ENCODE measurements at regions not wholly inside any gene's neighbourhood (a gene's known extent, or its start where the extent isn't known, plus 50 kb on each side); places are given as distances from the start of the nearest gene placed in this dataset.

DNA sequence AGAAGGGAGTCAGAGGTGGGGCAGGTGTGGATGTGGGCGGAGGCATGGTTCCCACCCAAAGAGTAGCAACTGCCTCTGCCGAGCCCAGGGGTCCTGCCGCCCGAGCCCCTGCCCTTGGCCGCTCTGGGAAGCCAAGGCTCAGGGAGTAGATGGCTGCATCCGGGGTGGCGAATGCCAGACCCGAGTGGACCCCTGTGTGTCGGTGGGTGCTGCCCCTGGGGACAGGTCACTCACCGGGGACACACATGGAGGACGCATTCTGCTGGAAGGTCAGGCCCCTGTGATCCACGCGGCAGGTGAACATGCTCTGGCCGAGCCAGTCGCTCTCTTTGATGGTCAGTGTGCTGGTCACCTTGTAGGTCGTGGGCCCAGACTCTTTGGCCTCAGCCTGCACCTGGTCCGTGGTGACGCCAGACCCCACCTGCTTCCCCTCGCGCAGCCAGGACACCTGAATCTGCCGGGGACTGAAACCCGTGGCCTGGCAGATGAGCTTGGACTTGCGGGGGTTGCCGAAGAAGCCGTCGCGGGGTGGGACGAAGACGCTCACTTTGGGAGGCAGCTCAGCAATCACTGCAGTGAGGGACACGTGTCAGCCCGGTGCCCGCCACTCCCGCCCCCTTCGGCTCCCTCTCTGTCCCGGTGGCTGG lies 329.0 kb downstream of the TMEM121 start:
- TF ChIP-seq, protein P1, sequence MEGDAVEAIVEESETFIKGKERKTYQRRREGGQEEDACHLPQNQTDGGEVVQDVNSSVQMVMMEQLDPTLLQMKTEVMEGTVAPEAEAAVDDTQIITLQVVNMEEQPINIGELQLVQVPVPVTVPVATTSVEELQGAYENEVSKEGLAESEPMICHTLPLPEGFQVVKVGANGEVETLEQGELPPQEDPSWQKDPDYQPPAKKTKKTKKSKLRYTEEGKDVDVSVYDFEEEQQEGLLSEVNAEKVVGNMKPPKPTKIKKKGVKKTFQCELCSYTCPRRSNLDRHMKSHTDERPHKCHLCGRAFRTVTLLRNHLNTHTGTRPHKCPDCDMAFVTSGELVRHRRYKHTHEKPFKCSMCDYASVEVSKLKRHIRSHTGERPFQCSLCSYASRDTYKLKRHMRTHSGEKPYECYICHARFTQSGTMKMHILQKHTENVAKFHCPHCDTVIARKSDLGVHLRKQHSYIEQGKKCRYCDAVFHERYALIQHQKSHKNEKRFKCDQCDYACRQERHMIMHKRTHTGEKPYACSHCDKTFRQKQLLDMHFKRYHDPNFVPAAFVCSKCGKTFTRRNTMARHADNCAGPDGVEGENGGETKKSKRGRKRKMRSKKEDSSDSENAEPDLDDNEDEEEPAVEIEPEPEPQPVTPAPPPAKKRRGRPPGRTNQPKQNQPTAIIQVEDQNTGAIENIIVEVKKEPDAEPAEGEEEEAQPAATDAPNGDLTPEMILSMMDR (conservative IDR thresholded peaks at IDR 0.05 in 1 of 2, IDR thresholded peaks at IDR 0.05 in 1 of 2; ENCODE audit: low read depth in 1 of 2, low read length in 2 of 2): no peak
- TF ChIP-seq EZH2 (IDR thresholded peaks at IDR 0.05; ENCODE audit: low read length, missing control alignments): no peak
